GM10266 (cell line): ENCODE measurements at regions not wholly inside any gene's neighbourhood (a gene's known extent, or its start where the extent isn't known, plus 50 kb on each side); places are given as distances from the start of the nearest gene placed in this dataset.

Source experiments
- DNase-seq: peaks from one replicate; pipeline ENCODE4 v3.0.0; 2012; ENCODE audit errors: extremely low spot score
- CTCF ChIP-seq: IDR thresholded peaks from 2 replicates; pipeline ENCODE4 v1.5.1; 2012; ENCODE audit warnings: mild to moderate bottlenecking, low read depth; ENCODE audit not compliant: control insufficient read depth, insufficient read depth; ENCODE audit errors: missing control alignments

GRCh38 chr4:165785337-165785736 lies 87.7 kb upstream of the TLL1 start:
- DNase-seq: no peak
- TF ChIP-seq CTCF: no peak

GRCh38 chr4:165787516-165788274 lies 85.3 kb upstream of the TLL1 start:
- TF ChIP-seq CTCF: no peak
- DNase-seq: no peak

GRCh38 chr4:165788686-165789463 lies 84.2 kb upstream of the TLL1 start:
- DNase-seq: no peak
- no peak for TF ChIP-seq CTCF

- TF ChIP-seq CTCF: no peak
- no peak for DNase-seq
These were observed 79.8 kb upstream of the TLL1 start for GRCh38 chr4:165793236-165793635.

GRCh38 chr4:165794834-165795233 lies 78.2 kb upstream of the TLL1 start:
- DNase-seq: no peak
- no peak for TF ChIP-seq CTCF

- no peak for TF ChIP-seq CTCF
- DNase-seq: no peak
These were observed 73.6 kb upstream of the TLL1 start for GRCh38 chr4:165799384-165799815.

- no peak for TF ChIP-seq CTCF
- no peak for DNase-seq
These were observed 70.6 kb upstream of the TLL1 start for GRCh38 chr4:165802452-165802851.
